KOPT-K1 (cell line): ENCODE measurements at regions not wholly inside any gene's neighbourhood (a gene's known extent, or its start where the extent isn't known, plus 50 kb on each side); places are given as distances from the start of the nearest gene placed in this dataset.
"Not testable (repeated sequence)": the region's sequence is repeated elsewhere in the genome, so short reads cannot be mapped to it uniquely, and the experiment has no call there.

Experiments used
- H3K27ac ChIP-seq: fragments of 200-600 bp; sonication (generic); 2 replicates; pipeline ENCODE4 v1.5.1; 2016; ENCODE audit warnings: antibody characterized with exemption, mild to moderate bottlenecking, low read depth, low read length; ENCODE audit not compliant: poor library complexity, severe bottlenecking
- H3K36me3 ChIP-seq: fragments of 200-600 bp; sonication (generic); 2 replicates; pipeline ENCODE4 v1.5.1; 2017; ENCODE audit warnings: antibody characterized with exemption, mild to moderate bottlenecking, low read length, moderate library complexity; ENCODE audit not compliant: insufficient read depth
- H3K9me3 ChIP-seq: fragments of 200-600 bp; sonication (generic); 2 replicates; pipeline ENCODE4 v1.5.1; 2017; ENCODE audit warnings: antibody characterized with exemption, low read length, mild to moderate bottlenecking; ENCODE audit not compliant: insufficient read depth, poor library complexity, severe bottlenecking

GRCh38 chr16:73943184-73943583 lies 353.4 kb upstream of the PSMD7 start:
- H3K27ac ChIP-seq: not testable (repeated sequence)

GRCh38 chr16:73940786-73941185 lies 355.8 kb upstream of the PSMD7 start:
- not testable (repeated sequence) for H3K27ac ChIP-seq, H3K9me3 ChIP-seq, H3K36me3 ChIP-seq

More at GRCh38 chr16:73943184-73943583, 353.4 kb upstream of the PSMD7 start:
- H3K36me3 ChIP-seq, H3K9me3 ChIP-seq: not testable (repeated sequence)

- Histone ChIP-seq H3K36me3 (no peaks in the 10 kb centered on the region), H3K9me3 (peaks cover 12% of the 10 kb centered on the region), H3K27ac (no peak overlapping the region)
These were observed 372.7 kb upstream of the PSMD7 start for GRCh38 chr16:73923951-73924350.

GRCh38 chr16:73921295-73921694 lies 375.3 kb upstream of the PSMD7 start:
- Histone ChIP-seq H3K36me3 (no peaks in the 10 kb centered on the region), H3K27ac (no peak overlapping the region), H3K9me3 (peaks cover 4% of the 10 kb centered on the region)

GRCh38 chr16:73916829-73917594 lies 379.6 kb upstream of the PSMD7 start:
- no peaks in the 10 kb centered on the region for H3K36me3 ChIP-seq
- H3K9me3 ChIP-seq: peaks cover 4% of the 10 kb centered on the region
- H3K27ac ChIP-seq: no peak overlapping the region

- Histone ChIP-seq H3K9me3 (peaks cover 1% of the 10 kb centered on the region), H3K36me3 (no peaks in the 10 kb centered on the region), H3K27ac (no peak overlapping the region)
These were observed 380.7 kb upstream of the PSMD7 start for GRCh38 chr16:73915935-73916334.

GRCh38 chr16:73915140-73915539 lies 381.5 kb upstream of the PSMD7 start:
- no peaks in the 10 kb centered on the region for H3K9me3 ChIP-seq
- no peaks in the 10 kb centered on the region for H3K36me3 ChIP-seq
- no peak overlapping the region for H3K27ac ChIP-seq

GRCh38 chr16:73912850-73913249 lies 383.8 kb upstream of the PSMD7 start:
- no peaks in the 10 kb centered on the region for H3K36me3 ChIP-seq
- no peak overlapping the region for H3K27ac ChIP-seq
- H3K9me3 ChIP-seq: no peaks in the 10 kb centered on the region

GRCh38 chr16:73912281-73912680 lies 384.3 kb upstream of the PSMD7 start:
- no peak overlapping the region for H3K27ac ChIP-seq
- H3K36me3 ChIP-seq: no peaks in the 10 kb centered on the region

GRCh38 chr16:73909529-73910035 lies 387.0 kb upstream of the PSMD7 start:
- no peak overlapping the region for H3K27ac ChIP-seq
- H3K9me3 ChIP-seq: no peaks in the 10 kb centered on the region
- no peaks in the 10 kb centered on the region for H3K36me3 ChIP-seq

More at GRCh38 chr16:73912281-73912680, 384.3 kb upstream of the PSMD7 start:
- H3K9me3 ChIP-seq: no peaks in the 10 kb centered on the region

GRCh38 chr16:73891129-73891542 lies 405.5 kb upstream of the PSMD7 start:
- Histone ChIP-seq H3K9me3 (no peaks in the 10 kb centered on the region), H3K27ac (no peak overlapping the region), H3K36me3 (no peaks in the 10 kb centered on the region)

- H3K27ac ChIP-seq: no peak overlapping the region
- H3K9me3 ChIP-seq: no peaks in the 10 kb centered on the region
These were observed 406.2 kb upstream of the PSMD7 start for GRCh38 chr16:73890186-73891128.

GRCh38 chr16:73888840-73889490 lies 407.6 kb upstream of the PSMD7 start:
- no peaks in the 10 kb centered on the region for H3K36me3 ChIP-seq
- H3K27ac ChIP-seq: no peak overlapping the region
- no peaks in the 10 kb centered on the region for H3K9me3 ChIP-seq

More at GRCh38 chr16:73890186-73891128, 406.2 kb upstream of the PSMD7 start:
- no peaks in the 10 kb centered on the region for H3K36me3 ChIP-seq

GRCh38 chr16:73887911-73888310 lies 408.7 kb upstream of the PSMD7 start:
- H3K9me3 ChIP-seq: no peaks in the 10 kb centered on the region
- no peak overlapping the region for H3K27ac ChIP-seq
- no peaks in the 10 kb centered on the region for H3K36me3 ChIP-seq

- Histone ChIP-seq H3K27ac (no peak overlapping the region), H3K9me3 (no peaks in the 10 kb centered on the region), H3K36me3 (no peaks in the 10 kb centered on the region)
These were observed 410.2 kb upstream of the PSMD7 start for GRCh38 chr16:73886426-73886825.
